ENCODE measurements at regions not wholly inside any gene's neighbourhood (a gene's known extent, or its start where the extent isn't known, plus 50 kb on each side); places are given as distances from the start of the nearest gene placed in this dataset.

DNA sequence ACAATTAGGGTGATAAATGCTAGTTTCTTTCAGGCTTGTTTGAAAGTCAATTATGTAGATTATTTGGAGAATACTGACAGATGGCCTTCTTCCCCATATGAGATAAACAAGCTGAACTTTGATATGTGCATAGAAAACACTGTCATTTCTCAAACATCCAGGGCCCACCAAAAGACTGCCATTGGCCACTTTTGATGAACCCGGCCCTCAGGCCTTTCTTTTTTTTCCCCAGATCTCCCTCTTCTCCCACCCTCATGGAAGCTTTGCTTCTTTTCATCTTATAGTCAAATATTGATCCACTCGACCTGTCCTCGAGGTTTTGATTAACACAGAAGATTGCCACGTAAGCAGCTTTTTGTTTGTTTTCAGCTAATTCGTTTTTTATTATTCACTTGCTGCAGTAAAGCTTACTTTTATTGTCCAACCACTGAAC lies 377.4 kb downstream of the SMARCA1 start:
- TF ChIP-seq, protein P1, sequence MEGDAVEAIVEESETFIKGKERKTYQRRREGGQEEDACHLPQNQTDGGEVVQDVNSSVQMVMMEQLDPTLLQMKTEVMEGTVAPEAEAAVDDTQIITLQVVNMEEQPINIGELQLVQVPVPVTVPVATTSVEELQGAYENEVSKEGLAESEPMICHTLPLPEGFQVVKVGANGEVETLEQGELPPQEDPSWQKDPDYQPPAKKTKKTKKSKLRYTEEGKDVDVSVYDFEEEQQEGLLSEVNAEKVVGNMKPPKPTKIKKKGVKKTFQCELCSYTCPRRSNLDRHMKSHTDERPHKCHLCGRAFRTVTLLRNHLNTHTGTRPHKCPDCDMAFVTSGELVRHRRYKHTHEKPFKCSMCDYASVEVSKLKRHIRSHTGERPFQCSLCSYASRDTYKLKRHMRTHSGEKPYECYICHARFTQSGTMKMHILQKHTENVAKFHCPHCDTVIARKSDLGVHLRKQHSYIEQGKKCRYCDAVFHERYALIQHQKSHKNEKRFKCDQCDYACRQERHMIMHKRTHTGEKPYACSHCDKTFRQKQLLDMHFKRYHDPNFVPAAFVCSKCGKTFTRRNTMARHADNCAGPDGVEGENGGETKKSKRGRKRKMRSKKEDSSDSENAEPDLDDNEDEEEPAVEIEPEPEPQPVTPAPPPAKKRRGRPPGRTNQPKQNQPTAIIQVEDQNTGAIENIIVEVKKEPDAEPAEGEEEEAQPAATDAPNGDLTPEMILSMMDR (IDR thresholded peaks at IDR 0.05) = no peak
- no peak for TF ChIP-seq EZH2 (IDR thresholded peaks at IDR 0.05; ENCODE audit: borderline replicate concordance, insufficient read depth, low read depth, low read length, poor library complexity, severe bottlenecking)
- no peak overlapping the region for H2AFZ ChIP-seq (ENCODE audit: insufficient read depth, low read depth, low read length, poor library complexity, severe bottlenecking)
- H3K4me3 ChIP-seq (ENCODE audit: control extremely low read depth in 1 of 5, extremely low read depth in 1 of 5, insufficient read depth in 1 of 5, low read depth in 2 of 5, low read length in 4 of 5) = no peak overlapping the region
- Mint-ChIP-seq H3K4me1 (no peaks in the 10 kb centered on the region), H3K9me3 (ENCODE audit: insufficient read depth) (no peaks in the 10 kb centered on the region), H3K27me3 (no peaks in the 10 kb centered on the region), H3K4me3 (no peak overlapping the region), H3K27ac (no peak overlapping the region)
- H3K9ac ChIP-seq (ENCODE audit: low read length) = no peak overlapping the region
- CTCF ChIA-PET = no interaction called here
- 83% methylated on average over 1 of the region's 5 CpGs for WGBS (ENCODE audit: insufficient coverage)
- no peaks in the 10 kb centered on the region for H3K27me3 ChIP-seq (replicated peaks in 1 of 4; ENCODE audit: control extremely low read depth in 1 of 4, control insufficient read depth in 3 of 4, insufficient read depth in 4 of 4, low read length in 3 of 4)
- H3K4me1 ChIP-seq (ENCODE audit: control insufficient read depth in 2 of 2, insufficient read depth in 2 of 2, low read length in 2 of 2) = no peaks in the 10 kb centered on the region
- no peaks in the 10 kb centered on the region for H3K9me3 ChIP-seq (ENCODE audit: control extremely low read depth in 1 of 3, control insufficient read depth in 2 of 3, insufficient read depth in 1 of 3, low read length in 2 of 3)
- H3K79me2 ChIP-seq (ENCODE audit: control insufficient read depth, insufficient read depth, low read length) = no peaks in the 10 kb centered on the region
- H3K4me2 ChIP-seq (replicated peaks; ENCODE audit: low read depth, low read length, poor library complexity, severe bottlenecking) = no peak overlapping the region
- H4K20me1 ChIP-seq (ENCODE audit: control insufficient read depth, insufficient read depth, low read length, poor library complexity, severe bottlenecking) = no peaks in the 10 kb centered on the region
- intact Hi-C loops (cut with micrococcal nuclease) = no loop called here
- no peaks in the 10 kb centered on the region for H3K36me3 ChIP-seq (replicated peaks in 1 of 2; ENCODE audit: control extremely low read depth in 1 of 2, control insufficient read depth in 1 of 2, extremely low read depth in 1 of 2, insufficient read depth in 2 of 2, low read length in 1 of 2)
- DNase-seq (no peak), ATAC-seq (ENCODE audit: low read depth) (no peak)
- H3K27ac ChIP-seq (ENCODE audit: low read length in 2 of 2) = no peak overlapping the region
- POLR2A ChIA-PET = no interaction called here

DNA sequence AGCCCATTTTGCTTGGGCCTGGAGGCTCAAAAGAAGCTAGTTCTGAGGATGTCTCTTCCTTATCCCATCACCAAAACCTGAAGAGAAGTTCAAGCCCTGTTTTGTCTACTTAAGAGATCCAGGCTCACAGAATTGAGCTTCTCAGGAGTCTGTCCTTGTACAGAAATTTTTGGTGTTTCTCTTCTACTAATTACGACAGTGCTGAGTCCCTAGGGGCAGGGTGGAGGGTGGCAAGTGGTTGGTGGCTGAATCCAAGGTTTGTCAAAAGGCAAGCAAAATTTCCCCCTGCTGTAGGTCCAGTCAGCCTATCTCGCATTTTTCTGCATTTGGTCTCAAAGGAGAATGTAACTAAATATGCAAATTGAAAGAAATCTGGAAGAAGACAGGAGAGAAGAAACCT lies 377.9 kb downstream of the SMARCA1 start:
- Histone ChIP-seq H3K4me2 (replicated peaks; ENCODE audit: low read depth, low read length, poor library complexity, severe bottlenecking) (no peak overlapping the region), H3K79me2 (ENCODE audit: control insufficient read depth, insufficient read depth, low read length) (no peaks in the 10 kb centered on the region), H3K4me1 (ENCODE audit: control insufficient read depth in 2 of 2, insufficient read depth in 2 of 2, low read length in 2 of 2) (no peaks in the 10 kb centered on the region), H3K9ac (ENCODE audit: low read length) (no peak overlapping the region), H3K27ac (ENCODE audit: low read length in 2 of 2) (no peak overlapping the region), H4K20me1 (ENCODE audit: control insufficient read depth, insufficient read depth, low read length, poor library complexity, severe bottlenecking) (no peaks in the 10 kb centered on the region), H3K4me3 (ENCODE audit: control extremely low read depth in 1 of 5, extremely low read depth in 1 of 5, insufficient read depth in 1 of 5, low read depth in 2 of 5, low read length in 4 of 5) (no peak overlapping the region), H2AFZ (ENCODE audit: insufficient read depth, low read depth, low read length, poor library complexity, severe bottlenecking) (no peak overlapping the region), H3K36me3 (replicated peaks in 1 of 2; ENCODE audit: control extremely low read depth in 1 of 2, control insufficient read depth in 1 of 2, extremely low read depth in 1 of 2, insufficient read depth in 2 of 2, low read length in 1 of 2) (no peaks in the 10 kb centered on the region), H3K27me3 (replicated peaks in 1 of 4; ENCODE audit: control extremely low read depth in 1 of 4, control insufficient read depth in 3 of 4, insufficient read depth in 4 of 4, low read length in 3 of 4) (no peaks in the 10 kb centered on the region), H3K9me3 (ENCODE audit: control extremely low read depth in 1 of 3, control insufficient read depth in 2 of 3, insufficient read depth in 1 of 3, low read length in 2 of 3) (no peaks in the 10 kb centered on the region)
- H3K27me3 Mint-ChIP-seq = no peaks in the 10 kb centered on the region
- 100% methylated on average over 1 of the region's 2 CpGs for WGBS (ENCODE audit: insufficient coverage)
- POLR2A ChIA-PET = no interaction called here
- ATAC-seq (ENCODE audit: low read depth) (no peak), DNase-seq (no peak)
- CTCF ChIA-PET = no interaction called here
- H3K9me3 Mint-ChIP-seq (ENCODE audit: insufficient read depth) = no peaks in the 10 kb centered on the region
- no peak overlapping the region for H3K27ac Mint-ChIP-seq
- H3K4me3 Mint-ChIP-seq = no peak overlapping the region
- no peaks in the 10 kb centered on the region for H3K4me1 Mint-ChIP-seq
- intact Hi-C loops (cut with micrococcal nuclease) = no loop called here
- TF ChIP-seq, protein P1 (IDR thresholded peaks at IDR 0.05) = no peak
- TF ChIP-seq EZH2 (IDR thresholded peaks at IDR 0.05; ENCODE audit: borderline replicate concordance, insufficient read depth, low read depth, low read length, poor library complexity, severe bottlenecking) = no peak
